Testis (tissue), 2 donors: ENCODE measurements at regions not wholly inside any gene's neighbourhood (a gene's known extent, or its start where the extent isn't known, plus 50 kb on each side); places are given as distances from the start of the nearest gene placed in this dataset.

Source experiments
- POLR2A ChIP-seq: fragments of 450-650 bp; IDR thresholded peaks from one replicate; pipeline ENCODE4 v1.6.1; 2017; ENCODE audit warnings: antibody characterized with exemption, mild to moderate bottlenecking, moderate library complexity
- TF ChIP-seq, protein P1 (sequence below), 3 experiments: fragments of 450-650 bp in 2 of 3; fragments of 200-600 bp in 1 of 3; sonication (generic) in 1 of 3; IDR thresholded peaks; one replicate each; pipeline ENCODE4 v1.5.1; 2016 to 2019; ENCODE audit warnings: antibody characterized with exemption in 3 of 3, mild to moderate bottlenecking in 2 of 3, moderate library complexity in 1 of 3

DNA sequence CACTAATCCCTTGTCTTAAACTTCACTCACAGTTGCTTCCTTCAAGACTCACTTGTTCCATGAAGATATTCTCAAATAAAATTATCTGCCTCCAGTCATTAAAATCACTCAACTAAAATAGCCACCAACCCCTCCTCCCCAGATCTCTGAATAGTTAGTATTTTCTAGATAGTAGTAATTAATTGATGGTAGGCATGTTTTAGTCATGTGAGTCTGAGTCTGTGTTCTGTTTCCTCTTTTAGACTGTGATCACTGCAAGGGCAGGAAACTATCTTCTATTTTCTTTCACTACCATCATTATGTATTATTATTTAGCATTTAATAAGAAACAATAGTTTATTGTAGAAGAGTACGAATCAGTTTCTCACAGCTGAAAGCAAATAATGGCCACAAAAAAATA lies 1080.5 kb downstream of the IGSF11 start:
- no peak for TF ChIP-seq POLR2A
- TF ChIP-seq, protein P1, sequence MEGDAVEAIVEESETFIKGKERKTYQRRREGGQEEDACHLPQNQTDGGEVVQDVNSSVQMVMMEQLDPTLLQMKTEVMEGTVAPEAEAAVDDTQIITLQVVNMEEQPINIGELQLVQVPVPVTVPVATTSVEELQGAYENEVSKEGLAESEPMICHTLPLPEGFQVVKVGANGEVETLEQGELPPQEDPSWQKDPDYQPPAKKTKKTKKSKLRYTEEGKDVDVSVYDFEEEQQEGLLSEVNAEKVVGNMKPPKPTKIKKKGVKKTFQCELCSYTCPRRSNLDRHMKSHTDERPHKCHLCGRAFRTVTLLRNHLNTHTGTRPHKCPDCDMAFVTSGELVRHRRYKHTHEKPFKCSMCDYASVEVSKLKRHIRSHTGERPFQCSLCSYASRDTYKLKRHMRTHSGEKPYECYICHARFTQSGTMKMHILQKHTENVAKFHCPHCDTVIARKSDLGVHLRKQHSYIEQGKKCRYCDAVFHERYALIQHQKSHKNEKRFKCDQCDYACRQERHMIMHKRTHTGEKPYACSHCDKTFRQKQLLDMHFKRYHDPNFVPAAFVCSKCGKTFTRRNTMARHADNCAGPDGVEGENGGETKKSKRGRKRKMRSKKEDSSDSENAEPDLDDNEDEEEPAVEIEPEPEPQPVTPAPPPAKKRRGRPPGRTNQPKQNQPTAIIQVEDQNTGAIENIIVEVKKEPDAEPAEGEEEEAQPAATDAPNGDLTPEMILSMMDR (IDR thresholded peaks at IDR 0.05), result no peak
